NCI-H345 treated with DMSO at 0.1 percent for 48 hours (cell line): ENCODE measurements at regions not wholly inside any gene's neighbourhood (a gene's known extent, or its start where the extent isn't known, plus 50 kb on each side); places are given as distances from the start of the nearest gene placed in this dataset.

Source experiments
- DNase-seq: peaks from one replicate; lab custom pipeline; 2025; ENCODE audit not compliant: unreplicated experiment; lab: John Stamatoyannopoulos, UW

DNA sequence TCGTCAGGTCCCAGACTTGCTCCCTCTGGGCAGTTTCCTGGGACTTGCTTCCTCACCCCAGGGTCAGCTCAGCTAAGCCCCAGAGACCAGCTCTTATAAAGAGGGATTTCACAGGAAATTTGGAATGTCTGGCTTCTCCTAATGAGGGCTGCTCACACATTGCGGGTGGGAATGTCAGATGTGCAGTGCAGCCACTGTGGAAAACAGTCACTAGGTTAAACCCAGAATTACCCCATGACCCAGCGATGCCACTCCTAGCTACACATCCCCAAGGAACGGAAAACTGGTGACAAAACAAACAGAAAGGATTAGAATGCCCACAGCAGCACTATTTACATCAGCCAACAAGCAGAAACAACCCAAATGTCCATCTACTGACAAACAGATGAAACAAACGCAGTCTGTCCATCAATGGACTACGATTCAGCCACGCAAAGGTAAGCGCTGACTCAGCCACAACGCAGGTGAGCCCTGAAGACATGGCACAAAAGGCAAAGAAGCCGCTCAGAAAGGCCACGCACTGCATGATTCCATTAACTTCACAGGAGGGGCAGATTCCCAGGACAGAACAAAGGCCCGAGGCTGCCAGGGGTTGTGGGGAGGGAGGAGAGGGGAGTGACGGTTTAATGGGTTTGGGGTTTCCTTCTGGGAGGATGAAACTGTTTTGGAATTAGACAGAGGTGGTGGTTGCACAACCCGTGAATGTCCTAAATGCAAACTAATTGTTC is 63.0 kb downstream of the NCOR2 start:
- no peak for DNase-seq

DNA sequence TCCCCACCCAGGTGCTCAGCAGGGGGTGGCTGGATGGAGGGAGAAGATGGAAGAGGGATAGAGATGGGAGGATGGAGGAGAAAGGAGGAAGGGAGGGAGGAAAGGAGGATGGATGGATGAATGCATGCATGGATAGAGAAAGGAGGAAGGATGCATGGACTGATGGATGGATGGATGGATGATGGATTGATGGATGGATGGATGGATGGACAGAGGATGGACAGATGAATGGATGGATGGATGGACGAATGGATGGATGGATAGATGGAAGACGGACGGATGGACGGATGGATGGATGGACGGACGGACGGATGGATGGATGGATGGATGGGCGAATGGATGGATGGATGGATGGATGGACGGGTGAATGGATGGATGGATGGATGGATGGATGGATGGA is 64.1 kb downstream of the NCOR2 start:
- DNase-seq, result no peak

DNA sequence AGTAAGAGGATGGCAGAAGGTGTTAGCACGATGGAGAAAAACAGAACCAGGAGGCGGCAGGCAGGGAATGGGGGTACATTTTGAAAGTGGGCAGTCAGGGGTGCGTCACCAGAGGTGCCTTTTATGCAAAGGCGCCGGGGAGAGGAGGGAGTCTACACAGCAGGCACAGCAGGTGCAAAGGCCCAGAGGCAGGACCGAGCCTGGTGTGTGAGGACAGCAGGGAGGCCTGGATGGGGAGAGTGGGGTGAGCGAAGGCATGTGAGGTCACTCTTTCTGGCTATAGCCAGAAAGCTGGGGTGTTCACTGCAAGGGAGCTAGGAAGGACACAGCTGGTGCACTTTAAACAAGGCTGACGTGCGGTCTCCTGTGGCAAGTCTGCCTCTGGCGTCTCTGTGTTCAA is 65.0 kb downstream of the NCOR2 start:
- no peak for DNase-seq

DNA sequence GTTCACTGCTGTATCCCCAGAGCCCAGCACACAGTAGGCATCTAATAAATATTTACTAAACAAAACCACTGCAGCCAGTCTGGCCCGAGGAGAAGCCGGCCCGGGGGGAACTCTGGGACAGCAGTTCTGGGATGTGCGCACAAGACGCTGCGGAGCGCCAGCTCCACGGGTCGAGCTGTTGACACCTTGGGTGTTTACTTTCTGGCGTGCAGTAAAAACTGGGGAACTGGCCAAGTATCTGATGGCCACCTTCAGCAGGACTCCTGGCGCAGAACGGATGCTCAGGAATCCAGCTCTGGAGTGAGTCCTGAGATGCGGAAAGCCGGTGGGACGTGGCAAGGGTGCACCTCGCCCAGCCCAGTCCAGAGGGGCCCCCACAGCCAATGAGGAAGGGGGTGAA is 65.6 kb downstream of the NCOR2 start:
- no peak for DNase-seq

DNA sequence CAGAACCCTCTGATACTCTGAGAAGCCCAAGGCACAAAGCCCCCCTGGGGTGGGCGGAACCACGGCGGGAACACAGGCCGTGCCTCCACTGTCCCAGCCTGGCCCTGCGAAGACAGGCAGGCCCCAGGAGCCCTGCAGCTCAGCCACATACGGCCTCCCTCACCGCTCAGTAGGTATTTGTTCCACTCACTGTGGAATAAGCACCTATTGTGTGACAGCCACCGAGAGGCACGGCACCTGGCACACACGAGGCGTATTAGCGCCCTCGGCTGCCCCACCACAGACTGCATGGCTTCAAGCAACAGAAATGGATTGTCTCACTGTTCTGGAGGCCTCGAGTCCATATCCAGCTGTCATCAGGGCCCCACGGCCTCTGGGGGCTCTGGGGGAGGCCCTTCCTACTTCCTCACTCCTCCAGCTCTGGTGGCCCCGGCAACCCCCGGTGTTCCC is 66.3 kb downstream of the NCOR2 start:
- DNase-seq, result no peak

DNA sequence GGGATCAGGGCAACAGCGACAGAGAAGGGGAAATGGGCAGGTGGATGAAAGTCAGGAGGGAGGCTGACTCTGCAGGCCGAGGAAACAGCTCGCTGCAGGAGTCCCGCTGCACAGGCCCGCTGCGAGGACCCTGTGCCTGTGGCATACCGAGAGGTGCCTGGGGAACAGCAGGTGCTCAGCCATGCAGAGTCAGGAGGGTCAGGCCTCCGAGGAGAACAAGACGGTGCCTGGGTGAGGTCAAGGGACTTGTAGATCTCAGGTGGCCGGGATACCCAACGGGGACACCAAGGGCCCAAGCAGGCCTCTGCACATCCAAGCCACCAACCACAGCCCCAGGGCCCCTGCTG is 67.5 kb downstream of the NCOR2 start:
- DNase-seq, result no peak

DNA sequence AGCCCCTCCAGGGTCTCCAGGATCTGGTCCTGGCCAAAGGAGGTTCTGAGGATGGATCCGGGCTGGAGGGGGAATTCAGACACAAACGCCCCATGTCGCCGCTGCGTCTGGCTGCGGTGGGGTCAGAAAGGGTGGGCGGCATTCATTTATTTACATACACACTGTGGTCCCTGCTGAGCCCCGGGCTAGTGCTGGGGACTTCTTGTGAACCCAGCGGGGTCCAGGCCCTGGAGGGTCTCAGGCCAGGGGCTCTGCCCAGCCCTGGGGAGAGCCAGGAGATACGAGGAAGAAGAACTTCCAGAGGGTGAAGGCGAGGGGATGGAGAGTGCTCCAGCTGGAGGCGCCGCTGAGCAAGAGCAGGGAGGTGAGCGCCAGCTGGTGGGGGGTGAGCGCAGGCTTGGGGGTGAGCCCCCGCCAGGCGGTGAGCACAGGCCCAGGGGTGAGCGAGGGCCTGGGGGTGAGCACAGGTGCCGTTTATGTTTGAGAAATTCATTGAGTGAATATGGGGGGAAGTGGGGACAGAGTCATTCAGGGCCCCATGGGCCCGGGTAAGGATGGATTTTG is 68.1 kb downstream of the NCOR2 start:
- DNase-seq, result no peak

DNA sequence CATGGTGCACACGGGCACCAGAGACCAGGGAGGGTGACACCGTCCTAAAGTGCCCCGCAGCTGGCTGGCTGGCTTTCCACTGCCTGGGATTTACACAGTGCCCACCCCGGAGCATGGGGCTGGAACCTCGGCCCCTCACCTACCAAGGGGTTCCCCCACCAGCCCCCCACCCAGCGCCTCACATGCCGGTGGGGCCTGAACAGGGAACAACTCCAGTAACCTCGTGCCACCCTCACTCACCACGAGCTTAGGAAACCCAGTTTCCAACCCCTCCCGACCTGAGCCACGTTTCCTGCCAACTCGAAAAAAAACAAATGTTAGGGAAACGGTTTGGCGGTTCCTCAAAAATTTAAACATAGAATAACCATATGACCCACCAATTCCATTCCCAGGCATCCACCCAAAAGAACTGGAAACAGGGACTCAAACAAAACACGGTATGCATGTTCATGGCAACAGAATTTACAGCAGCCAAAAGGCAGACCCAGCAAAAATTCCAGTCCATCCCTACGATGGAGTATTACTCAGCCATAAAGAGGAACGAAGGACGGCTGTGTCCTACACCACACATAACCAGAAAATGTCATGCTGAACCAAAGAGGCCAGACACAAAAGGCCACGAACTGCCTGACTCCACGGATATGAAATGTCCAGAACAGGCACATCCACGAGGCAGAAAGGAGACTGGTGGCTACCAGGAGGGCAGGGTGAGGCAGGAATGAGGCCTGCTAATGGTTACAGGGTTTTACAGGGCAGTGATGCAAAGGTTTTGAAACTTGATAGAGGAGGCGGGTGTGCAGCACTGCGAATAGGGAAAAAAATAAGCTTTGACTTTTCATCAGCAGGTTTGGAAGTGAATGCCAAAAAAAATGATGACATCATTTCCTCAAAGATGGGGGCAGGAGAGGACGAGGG is 68.9 kb downstream of the NCOR2 start:
- no peak for DNase-seq

DNA sequence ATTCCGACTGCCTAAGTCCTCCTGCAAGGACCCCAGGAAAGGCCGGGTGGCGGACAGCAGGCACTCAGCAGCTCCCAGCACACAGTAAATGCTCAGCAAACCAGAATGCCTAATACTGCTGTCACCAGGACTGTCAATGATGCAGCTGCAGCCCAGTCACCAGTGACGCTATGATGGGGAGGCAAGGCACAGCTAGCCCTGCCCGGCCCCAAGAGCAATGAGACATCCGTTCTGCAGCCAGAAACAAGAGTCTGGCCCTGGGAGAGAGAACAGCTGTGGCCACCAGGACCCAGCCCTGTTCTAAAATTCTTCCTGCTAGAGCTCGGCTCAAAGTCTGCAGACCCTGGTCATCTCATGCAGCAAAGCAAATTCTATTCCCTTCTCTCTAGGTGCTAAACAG is 69.8 kb downstream of the NCOR2 start:
- no peak for DNase-seq

DNA sequence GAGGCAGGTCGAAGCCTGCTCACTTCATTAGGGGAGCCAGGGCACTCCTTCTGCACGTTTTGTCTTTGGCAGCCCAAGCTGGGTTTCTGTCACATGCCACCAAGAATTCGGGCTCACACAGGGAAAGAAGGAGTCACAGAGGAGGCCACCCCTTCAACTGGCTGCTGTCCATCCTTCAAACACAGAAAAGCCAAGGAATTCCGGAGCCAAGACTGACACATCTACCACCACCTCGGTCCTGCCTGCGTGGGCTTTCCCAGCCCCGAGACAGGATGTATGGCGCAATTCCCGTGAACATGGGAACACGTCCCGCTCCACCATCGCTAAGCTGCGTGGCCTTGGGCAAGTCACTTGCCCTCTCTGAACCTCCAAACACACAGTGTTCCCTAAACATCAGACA is 70.4 kb downstream of the NCOR2 start:
- DNase-seq, result no peak

DNA sequence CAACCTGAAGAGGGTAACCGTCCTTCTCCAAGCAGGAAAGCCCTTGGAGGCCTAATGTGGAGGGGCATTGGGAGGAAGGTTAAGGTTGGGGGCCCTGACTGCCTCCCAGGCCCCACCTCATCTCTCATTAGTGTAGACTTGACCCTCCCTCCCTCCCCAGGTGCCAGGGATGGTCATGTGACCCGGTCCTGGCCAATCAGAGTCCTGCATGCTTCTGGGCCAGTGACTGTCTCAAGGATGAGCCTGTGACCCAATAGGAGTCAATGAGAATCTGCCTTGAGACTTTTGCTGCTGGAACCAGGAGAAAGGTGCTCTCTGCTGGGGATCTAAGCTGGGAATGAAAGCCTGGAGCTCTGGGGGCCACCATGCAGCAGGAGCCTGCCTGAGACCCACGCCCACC is 70.8 kb downstream of the NCOR2 start:
- no peak for DNase-seq

DNA sequence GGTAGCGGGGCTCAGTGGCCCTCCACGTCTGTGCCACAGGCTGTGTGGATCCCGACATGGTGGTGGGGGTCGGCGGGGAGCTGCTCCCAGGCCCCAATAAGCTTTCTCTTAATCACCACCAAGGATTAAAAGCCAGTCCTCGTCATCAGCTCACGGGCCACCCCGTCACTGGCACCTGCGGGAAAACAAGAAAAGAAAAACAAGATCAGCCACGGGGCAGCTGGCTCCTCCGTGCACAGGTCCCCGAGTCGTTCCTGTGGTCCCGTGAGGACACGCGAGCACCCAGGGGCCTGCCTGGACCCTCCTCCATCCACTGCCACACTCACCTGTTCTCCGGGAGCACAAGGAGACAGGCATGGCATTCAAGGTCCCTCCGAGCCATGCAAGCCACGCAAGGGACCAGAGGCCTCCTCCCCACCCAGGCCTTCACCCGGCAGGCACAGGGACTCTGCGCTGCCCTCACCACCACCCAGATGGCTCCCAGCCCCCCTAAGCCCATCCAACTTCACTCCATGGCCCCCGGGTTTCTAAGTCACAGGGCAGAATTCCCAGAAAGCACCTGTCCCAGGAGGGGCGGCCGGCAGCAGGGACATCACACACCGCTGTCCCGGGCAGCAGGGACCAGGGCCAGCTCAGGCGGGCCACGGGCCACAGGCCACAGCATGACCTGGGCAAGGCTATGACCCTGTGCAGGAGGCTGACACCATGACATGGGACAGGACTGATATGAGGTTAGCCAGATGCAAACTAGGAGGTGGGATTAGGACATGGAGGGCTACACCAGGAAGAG is 72.0 kb downstream of the NCOR2 start:
- no peak for DNase-seq

DNA sequence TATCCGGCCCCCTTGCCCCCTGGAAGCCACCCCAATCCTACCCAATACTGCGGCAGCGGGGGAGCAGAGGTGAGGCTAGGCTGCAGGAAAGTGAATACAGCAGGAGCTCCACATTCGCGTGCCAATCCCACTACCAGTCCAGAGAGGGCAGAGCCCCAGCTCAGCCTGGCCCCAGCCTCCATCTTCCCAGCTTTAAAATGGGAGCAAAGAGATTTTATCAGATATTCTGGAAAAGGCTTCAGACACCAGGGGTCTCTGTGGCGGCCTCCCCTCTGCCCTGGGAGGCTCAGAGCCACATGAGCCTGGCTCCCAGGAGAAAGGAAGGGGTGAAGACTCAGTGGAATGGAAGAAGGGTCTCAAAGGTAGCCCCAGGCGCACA is 72.7 kb downstream of the NCOR2 start:
- no peak for DNase-seq

DNA sequence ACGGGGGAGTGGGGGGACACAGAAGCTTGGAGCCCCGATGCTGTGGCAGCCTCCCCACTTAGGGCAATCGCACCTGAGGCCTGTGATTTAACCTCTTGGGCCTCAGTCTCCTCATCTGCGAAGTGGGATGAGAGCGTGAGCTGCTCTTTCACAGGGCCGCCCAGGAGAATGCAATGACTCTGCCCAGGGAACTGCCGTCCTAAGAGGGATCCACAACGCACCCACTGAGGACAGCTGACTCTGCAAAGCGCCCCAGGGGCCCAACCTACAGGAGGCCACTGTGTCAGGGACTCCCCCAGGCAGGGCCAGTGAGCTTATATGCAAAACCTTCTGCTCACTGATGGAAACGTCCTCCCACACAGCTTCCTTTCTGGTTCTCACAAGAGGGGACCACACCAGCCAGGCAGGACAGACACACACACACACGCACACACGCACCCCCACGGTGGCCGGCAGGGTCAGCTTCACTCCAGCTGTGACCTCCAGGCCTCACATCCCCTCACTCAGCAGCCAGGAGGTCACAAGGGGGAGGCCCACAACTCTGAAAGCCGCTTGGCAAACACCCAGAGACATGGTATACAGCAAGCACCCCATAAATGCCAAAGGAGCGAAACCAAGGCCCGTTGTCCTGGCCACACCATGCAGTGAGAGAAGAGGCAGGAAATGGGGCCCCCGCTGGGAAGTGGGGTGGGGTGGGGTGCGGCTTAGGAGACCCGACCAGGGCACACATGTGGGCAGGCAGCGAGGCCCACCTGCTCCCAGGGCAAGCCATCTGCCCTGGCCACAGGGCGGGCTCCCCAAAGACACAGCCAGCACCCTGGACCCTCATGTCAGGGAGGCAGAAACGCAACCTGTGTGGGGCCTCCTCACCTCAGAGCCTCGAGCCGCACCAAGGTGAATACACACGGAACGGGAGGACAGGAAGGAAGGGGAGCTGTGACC is 73.3 kb downstream of the NCOR2 start:
- no peak for DNase-seq

DNA sequence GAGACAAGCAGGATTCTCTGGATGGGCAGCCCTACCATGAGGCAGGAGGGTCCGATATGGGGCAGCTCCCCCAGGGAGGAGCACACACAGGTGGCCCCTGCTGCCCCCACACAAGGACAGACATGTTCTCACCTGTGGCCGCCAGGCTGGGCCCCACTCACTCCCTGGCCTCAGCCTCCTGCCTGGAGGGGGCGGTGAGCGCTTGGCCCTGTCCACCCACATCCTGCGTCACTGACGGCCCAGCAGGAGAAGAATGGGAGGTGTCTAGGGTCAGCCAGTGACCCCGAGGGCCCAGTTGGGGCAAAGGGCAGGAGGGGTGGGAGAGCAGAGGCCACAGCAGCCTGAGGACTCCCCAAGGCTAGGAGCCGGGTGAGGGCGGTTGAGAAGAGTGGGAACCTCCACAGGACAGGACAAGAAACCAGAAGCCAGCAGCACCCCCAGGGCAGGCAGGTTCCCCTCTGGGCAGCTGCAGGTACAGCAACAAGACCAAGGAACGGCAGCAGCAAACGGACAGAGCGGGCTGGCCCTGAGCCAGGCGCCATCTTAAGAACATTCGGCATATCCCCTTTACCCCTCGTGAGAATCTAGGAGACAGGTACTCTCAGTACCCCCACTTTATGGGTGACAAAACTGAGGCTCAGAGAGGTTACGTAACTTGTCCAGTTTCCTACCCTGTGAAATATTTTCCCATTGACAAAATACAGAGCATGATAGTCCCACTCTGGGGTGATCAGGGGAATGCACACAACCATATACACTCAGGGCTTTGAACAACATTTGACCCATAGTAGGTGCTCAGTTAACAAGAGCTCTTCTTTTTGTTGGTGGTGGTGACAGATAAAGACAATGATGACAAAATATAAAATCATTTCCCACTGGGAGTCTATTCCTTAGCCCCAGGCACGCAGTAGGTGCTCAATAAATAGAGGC is 74.3 kb downstream of the NCOR2 start:
- no peak for DNase-seq

DNA sequence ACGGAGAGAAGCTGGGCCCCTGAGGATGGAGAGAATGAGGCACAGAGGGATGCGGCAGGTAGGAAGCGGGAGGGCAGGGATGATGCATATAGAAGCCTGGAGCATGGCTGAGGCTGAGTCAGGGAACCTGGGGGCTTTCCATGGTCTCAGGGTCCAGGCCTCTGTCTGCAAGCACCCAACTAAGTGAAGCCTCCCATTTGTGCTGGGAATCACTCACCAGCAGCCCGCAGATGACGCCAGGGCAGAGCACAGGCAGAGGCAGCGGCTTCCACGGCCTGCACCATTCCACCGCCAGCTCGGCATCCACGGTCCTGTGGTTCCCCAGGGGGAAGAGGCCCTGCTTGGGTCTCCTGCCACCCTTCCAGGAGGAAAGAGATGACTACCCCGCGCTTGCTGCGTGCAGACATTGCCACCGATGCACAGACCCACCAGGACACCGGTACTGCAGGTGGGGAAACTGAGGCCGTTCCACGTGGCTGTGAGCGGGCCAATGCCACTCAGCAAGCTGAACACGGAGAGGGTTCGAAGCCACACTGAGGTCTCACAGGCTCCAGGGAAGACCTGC is 75.5 kb downstream of the NCOR2 start:
- no peak for DNase-seq

DNA sequence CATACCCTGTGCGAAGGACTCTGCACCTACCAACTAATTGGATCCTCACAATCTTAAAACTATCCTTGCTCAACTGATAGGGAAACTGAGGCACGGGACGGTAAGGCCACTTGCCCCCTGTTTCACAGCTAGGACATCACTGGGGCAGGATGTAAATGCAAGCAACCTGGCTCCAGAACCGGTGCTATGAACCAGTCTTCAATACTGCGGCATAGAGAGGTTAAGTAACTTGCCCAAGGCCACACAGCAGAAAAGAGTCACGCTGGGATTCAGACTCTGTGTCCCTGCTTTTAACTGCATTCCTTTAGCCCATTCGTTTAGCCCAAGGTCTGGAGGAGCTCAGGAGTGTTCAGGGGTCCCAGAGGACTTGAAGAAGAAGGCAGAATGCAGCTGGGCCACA is 76.1 kb downstream of the NCOR2 start:
- DNase-seq, result no peak

DNA sequence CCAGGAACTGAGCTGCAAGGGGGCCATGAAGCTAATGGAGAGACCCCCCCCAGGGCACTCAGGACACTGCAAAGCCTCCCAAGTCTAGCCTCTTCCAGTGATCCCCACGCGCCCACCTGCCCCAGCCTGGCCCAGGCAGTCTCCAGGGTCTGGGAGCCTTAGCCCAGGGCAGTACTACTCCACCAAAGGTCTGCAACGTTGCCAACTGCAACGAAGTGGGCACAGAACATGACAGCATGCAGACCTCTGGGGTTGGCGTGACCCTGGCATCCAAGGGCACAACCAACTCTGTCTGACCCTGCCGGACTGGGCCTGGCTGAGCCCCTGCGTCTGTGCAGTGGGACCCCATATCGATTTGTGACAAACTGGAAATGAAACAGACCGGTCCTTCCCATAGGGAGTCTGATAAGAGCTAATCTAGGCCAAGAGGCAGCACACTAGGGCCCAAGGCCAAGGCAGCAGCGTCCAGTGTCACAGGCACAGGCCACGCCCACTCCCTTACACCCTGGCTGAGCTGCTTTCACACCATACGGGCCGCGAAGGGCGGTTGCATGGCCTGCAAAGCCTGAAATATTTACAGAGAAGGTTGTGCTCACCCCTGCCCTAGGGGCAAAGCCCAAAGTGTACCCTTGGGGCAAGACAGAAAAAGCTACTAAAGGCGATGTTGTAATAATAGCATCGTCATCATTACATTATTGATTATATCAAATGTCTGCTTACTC is 76.7 kb downstream of the NCOR2 start:
- no peak for DNase-seq
